ENCODE measurements at regions not wholly inside any gene's neighbourhood (a gene's known extent, or its start where the extent isn't known, plus 50 kb on each side); places are given as distances from the start of the nearest gene placed in this dataset.
"Not testable (repeated sequence)": the region's sequence is repeated elsewhere in the genome, so short reads cannot be mapped to it uniquely, and the experiment has no call there.

DNA sequence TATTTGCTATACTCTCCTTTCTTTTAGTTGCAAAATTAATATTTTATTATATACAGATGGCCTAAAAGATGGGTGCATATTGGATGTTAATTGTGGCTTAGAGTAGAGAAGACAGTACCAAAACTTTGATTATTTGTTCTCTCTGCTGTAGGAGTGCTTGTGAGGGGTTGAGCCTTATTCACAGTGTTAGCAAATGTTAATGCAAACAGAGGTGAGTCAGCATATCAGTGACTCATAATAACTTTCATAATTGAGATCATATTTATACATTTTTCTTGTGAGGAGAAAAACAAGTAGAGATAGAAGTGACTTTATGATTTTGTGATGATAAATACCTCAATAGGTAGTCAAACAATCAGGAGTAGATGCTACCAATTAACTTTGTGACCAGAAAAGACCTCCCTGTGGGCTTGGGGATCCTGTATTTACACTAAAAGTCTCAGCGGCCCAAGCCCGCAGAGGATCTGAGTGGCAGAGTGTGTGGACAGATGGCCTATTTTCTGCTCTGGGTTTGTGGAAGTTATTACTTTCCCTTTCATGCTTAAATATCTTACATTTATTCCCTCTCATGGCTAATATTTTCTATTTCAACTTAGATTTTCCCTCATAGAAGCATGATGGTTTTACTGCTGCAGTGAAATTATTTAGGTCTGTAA lies 226.5 kb downstream of the TAF11L14 start:
- no peaks in the 10 kb centered on the region for H3K36me3 ChIP-seq (replicated peaks in 1 of 2; ENCODE audit: control insufficient read depth in 1 of 2, insufficient read depth in 2 of 2, low read length in 2 of 2)
- intact Hi-C loops (cut with micrococcal nuclease), result no loop called here
- peaks cover 17 to 31% (median 23%) of the 10 kb centered on the region in 7 donors for H3K9me3 Mint-ChIP-seq
- no peaks in the 10 kb centered on the region for H3K36me3 Mint-ChIP-seq
- H3K27ac Mint-ChIP-seq, result no peak overlapping the region
- no peak overlapping the region for H3K27ac ChIP-seq (ENCODE audit: low read depth in 1 of 2, low read length in 2 of 2)
- TF ChIP-seq, protein P1, sequence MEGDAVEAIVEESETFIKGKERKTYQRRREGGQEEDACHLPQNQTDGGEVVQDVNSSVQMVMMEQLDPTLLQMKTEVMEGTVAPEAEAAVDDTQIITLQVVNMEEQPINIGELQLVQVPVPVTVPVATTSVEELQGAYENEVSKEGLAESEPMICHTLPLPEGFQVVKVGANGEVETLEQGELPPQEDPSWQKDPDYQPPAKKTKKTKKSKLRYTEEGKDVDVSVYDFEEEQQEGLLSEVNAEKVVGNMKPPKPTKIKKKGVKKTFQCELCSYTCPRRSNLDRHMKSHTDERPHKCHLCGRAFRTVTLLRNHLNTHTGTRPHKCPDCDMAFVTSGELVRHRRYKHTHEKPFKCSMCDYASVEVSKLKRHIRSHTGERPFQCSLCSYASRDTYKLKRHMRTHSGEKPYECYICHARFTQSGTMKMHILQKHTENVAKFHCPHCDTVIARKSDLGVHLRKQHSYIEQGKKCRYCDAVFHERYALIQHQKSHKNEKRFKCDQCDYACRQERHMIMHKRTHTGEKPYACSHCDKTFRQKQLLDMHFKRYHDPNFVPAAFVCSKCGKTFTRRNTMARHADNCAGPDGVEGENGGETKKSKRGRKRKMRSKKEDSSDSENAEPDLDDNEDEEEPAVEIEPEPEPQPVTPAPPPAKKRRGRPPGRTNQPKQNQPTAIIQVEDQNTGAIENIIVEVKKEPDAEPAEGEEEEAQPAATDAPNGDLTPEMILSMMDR (IDR thresholded peaks at IDR 0.05), result no peak
- H3K4me2 ChIP-seq (replicated peaks; ENCODE audit: extremely low read depth, low read length, poor library complexity, severe bottlenecking), result no peak overlapping the region
- peak in 1 of 3 donors; percentile 6 for DNase-seq
- peaks cover 8 to 14% of the 10 kb centered on the region in 2 donors for H3K9me3 ChIP-seq (replicated peaks in 1 of 2; ENCODE audit: control insufficient read depth in 1 of 2, insufficient read depth in 1 of 2, low read length in 2 of 2)
- no peaks in the 10 kb centered on the region for H3K4me1 Mint-ChIP-seq
- no peaks in the 10 kb centered on the region for H3K79me2 ChIP-seq (ENCODE audit: insufficient read depth, low read length)
- H2AFZ ChIP-seq (ENCODE audit: insufficient read depth, low read depth, low read length, poor library complexity, severe bottlenecking), result no peak overlapping the region
- peaks cover 0 to 3% (median 0%) of the 10 kb centered on the region in 3 donors for H3K27me3 Mint-ChIP-seq (ENCODE audit: low read depth in 3 of 3)
- H3K9ac ChIP-seq (ENCODE audit: insufficient read depth, low read length, poor library complexity, severe bottlenecking), result no peak overlapping the region
- no CpG with 5 or more reads among the region's 2 CpGs for WGBS (ENCODE audit: insufficient coverage)
- no peaks in the 10 kb centered on the region for H4K20me1 ChIP-seq (ENCODE audit: insufficient read depth, low read length)
- no peaks in the 10 kb centered on the region for H3K4me1 ChIP-seq (ENCODE audit: control insufficient read depth in 1 of 2, insufficient read depth in 2 of 2, low read length in 2 of 2)
- no peak overlapping the region for H3K4me3 ChIP-seq (replicated peaks in 1 of 3; ENCODE audit: low read depth in 2 of 3, low read length in 3 of 3)
- no peak overlapping the region for H3K4me3 Mint-ChIP-seq
- no peaks in the 10 kb centered on the region for H3K27me3 ChIP-seq (ENCODE audit: control insufficient read depth in 2 of 2, insufficient read depth in 2 of 2, low read length in 2 of 2)

GRCh38 chr5:17864903-17865302 lies 230.6 kb downstream of the TAF11L14 start:
- H3K27ac Mint-ChIP-seq; H3K4me3 Mint-ChIP-seq; H3K4me2 ChIP-seq (replicated peaks; ENCODE audit: extremely low read depth, low read length, poor library complexity, severe bottlenecking); H3K79me2 ChIP-seq (ENCODE audit: insufficient read depth, low read length); H3K4me1 ChIP-seq (ENCODE audit: control insufficient read depth in 1 of 2, insufficient read depth in 2 of 2, low read length in 2 of 2); H3K27me3 Mint-ChIP-seq (ENCODE audit: low read depth in 3 of 3); H4K20me1 ChIP-seq (ENCODE audit: insufficient read depth, low read length); intact Hi-C loops (cut with micrococcal nuclease); DNase-seq; H3K36me3 ChIP-seq (replicated peaks in 1 of 2; ENCODE audit: control insufficient read depth in 1 of 2, insufficient read depth in 2 of 2, low read length in 2 of 2); H2AFZ ChIP-seq (ENCODE audit: insufficient read depth, low read depth, low read length, poor library complexity, severe bottlenecking); H3K27ac ChIP-seq (ENCODE audit: low read depth in 1 of 2, low read length in 2 of 2); H3K4me1 Mint-ChIP-seq; H3K36me3 Mint-ChIP-seq; H3K27me3 ChIP-seq (ENCODE audit: control insufficient read depth in 2 of 2, insufficient read depth in 2 of 2, low read length in 2 of 2); H3K9ac ChIP-seq (ENCODE audit: insufficient read depth, low read length, poor library complexity, severe bottlenecking); H3K4me3 ChIP-seq (replicated peaks in 1 of 3; ENCODE audit: low read depth in 2 of 3, low read length in 3 of 3): not testable (repeated sequence)
- WGBS (ENCODE audit: insufficient coverage), result 65% methylated on average over 2 of the region's 2 CpGs
- peaks cover 12 to 14% of the 10 kb centered on the region in 2 donors for H3K9me3 ChIP-seq (replicated peaks in 1 of 2; ENCODE audit: control insufficient read depth in 1 of 2, insufficient read depth in 1 of 2, low read length in 2 of 2)
- H3K9me3 Mint-ChIP-seq, result peaks cover 21 to 44% (median 32%) of the 10 kb centered on the region in 7 donors

- H3K27me3 ChIP-seq (ENCODE audit: control insufficient read depth in 2 of 2, insufficient read depth in 2 of 2, low read length in 2 of 2); H3K4me1 ChIP-seq (ENCODE audit: control insufficient read depth in 1 of 2, insufficient read depth in 2 of 2, low read length in 2 of 2); H3K4me2 ChIP-seq (replicated peaks; ENCODE audit: extremely low read depth, low read length, poor library complexity, severe bottlenecking); H3K27me3 Mint-ChIP-seq (ENCODE audit: low read depth in 3 of 3); H3K4me3 Mint-ChIP-seq; DNase-seq; H3K4me3 ChIP-seq (replicated peaks in 1 of 3; ENCODE audit: low read depth in 2 of 3, low read length in 3 of 3); H3K4me1 Mint-ChIP-seq; intact Hi-C loops (cut with micrococcal nuclease); H3K79me2 ChIP-seq (ENCODE audit: insufficient read depth, low read length); H3K36me3 ChIP-seq (replicated peaks in 1 of 2; ENCODE audit: control insufficient read depth in 1 of 2, insufficient read depth in 2 of 2, low read length in 2 of 2); H3K36me3 Mint-ChIP-seq; H4K20me1 ChIP-seq (ENCODE audit: insufficient read depth, low read length); H2AFZ ChIP-seq (ENCODE audit: insufficient read depth, low read depth, low read length, poor library complexity, severe bottlenecking); H3K27ac ChIP-seq (ENCODE audit: low read depth in 1 of 2, low read length in 2 of 2); H3K9ac ChIP-seq (ENCODE audit: insufficient read depth, low read length, poor library complexity, severe bottlenecking); H3K27ac Mint-ChIP-seq: not testable (repeated sequence)
- H3K9me3 Mint-ChIP-seq, result peaks cover 22 to 47% (median 32%) of the 10 kb centered on the region in 7 donors
- 88% methylated on average over 1 of the region's 1 CpG for WGBS (ENCODE audit: insufficient coverage)
- peaks cover 12 to 19% of the 10 kb centered on the region in 2 donors for H3K9me3 ChIP-seq (replicated peaks in 1 of 2; ENCODE audit: control insufficient read depth in 1 of 2, insufficient read depth in 1 of 2, low read length in 2 of 2)
Measured at GRCh38 chr5:17865966-17866365, 231.7 kb downstream of the TAF11L14 start.

All from CD14-positive monocyte (primary cell).